Activated B cell treated with CpG ODN at 0.5 μM for 24 hours (primary cell): ENCODE measurements at regions not wholly inside any gene's neighbourhood (a gene's known extent, or its start where the extent isn't known, plus 50 kb on each side); places are given as distances from the start of the nearest gene placed in this dataset.

Source experiments
- ATAC-seq: fragments of 200-7000 bp; cut with Tn5 transposase; one replicate; pipeline ENCODE4 v1.10.0; 2021; ENCODE audit warnings: low read depth, mild to moderate bottlenecking, moderate library complexity
- CTCF ChIA-PET: fragments of 350-600 bp; sonication (Branson Sonifier 250); formaldehyde crosslinking; loops from one replicate; lab custom pipeline; 2021; ENCODE audit warnings: antibody characterized with exemption; lab: Charles Lee
- POLR2A ChIA-PET: fragments of 350-600 bp; sonication (Branson Sonifier 250); formaldehyde crosslinking; loops from one replicate; lab custom pipeline; 2021; ENCODE audit warnings: antibody characterized with exemption; lab: Charles Lee
- DNase-seq: peaks from one replicate; pipeline ENCODE4 v3.0.0; 2022
- H3K27ac Mint-ChIP-seq: one replicate; pipeline ENCODE4 v1.8.0; 2020; ENCODE audit warnings: mixed read lengths
- H3K27me3 Mint-ChIP-seq: one replicate; pipeline ENCODE4 v1.8.0; 2021; ENCODE audit warnings: mixed read lengths
- H3K36me3 Mint-ChIP-seq: one replicate; pipeline ENCODE4 v1.8.0; 2021; ENCODE audit warnings: low read depth, mixed read lengths
- H3K4me1 Mint-ChIP-seq: one replicate; pipeline ENCODE4 v1.8.0; 2021; ENCODE audit warnings: mixed read lengths
- H3K4me3 Mint-ChIP-seq: one replicate; pipeline ENCODE4 v1.8.0; 2020; ENCODE audit warnings: mild to moderate bottlenecking, mixed read lengths
- H3K9me3 Mint-ChIP-seq: one replicate; pipeline ENCODE4 v1.8.0; 2020; ENCODE audit warnings: mixed read lengths
- CTCF ChIP-seq: fragments of 200-600 bp; IDR thresholded peaks from one replicate; pipeline ENCODE4 v1.8.0; 2022; ENCODE audit warnings: antibody characterized with exemption, mild to moderate bottlenecking
- intact Hi-C: fragments of 100-400 bp; cut with micrococcal nuclease; formaldehyde crosslinking; loops from one replicate; pipeline ENCODE4 v1.15.1; 2024

- Mint-ChIP-seq H3K36me3 (no peaks in the 10 kb centered on the region), H3K4me1 (no peaks in the 10 kb centered on the region), H3K27me3 (no peaks in the 10 kb centered on the region), H3K27ac (no peak overlapping the region), H3K9me3 (no peaks in the 10 kb centered on the region), H3K4me3 (no peak overlapping the region)
- ATAC-seq (no peak), DNase-seq (no peak)
- ChIA-PET CTCF (no interaction called here), POLR2A (no interaction called here)
- no peak for TF ChIP-seq CTCF
- intact Hi-C loops = no loop called here
Observed at GRCh38 chr5:33319841-33320240, 120.9 kb upstream of the TARS1 start.

GRCh38 chr5:33321026-33321425 lies 119.7 kb upstream of the TARS1 start:
- ATAC-seq = no peak
- ChIA-PET CTCF (no interaction called here), POLR2A (no interaction called here)
- no peak for DNase-seq
- no peaks in the 10 kb centered on the region for H3K36me3 Mint-ChIP-seq
- H3K27ac Mint-ChIP-seq = no peak overlapping the region
- no peaks in the 10 kb centered on the region for H3K9me3 Mint-ChIP-seq
- intact Hi-C loops = no loop called here
- no peak for TF ChIP-seq CTCF
- no peaks in the 10 kb centered on the region for H3K27me3 Mint-ChIP-seq
- H3K4me1 Mint-ChIP-seq = no peaks in the 10 kb centered on the region
- no peak overlapping the region for H3K4me3 Mint-ChIP-seq

- Mint-ChIP-seq H3K4me3 (no peak overlapping the region), H3K36me3 (no peaks in the 10 kb centered on the region), H3K4me1 (no peaks in the 10 kb centered on the region), H3K9me3 (no peaks in the 10 kb centered on the region), H3K27me3 (peaks cover 2% of the 10 kb centered on the region), H3K27ac (no peak overlapping the region)
- ChIA-PET CTCF (no interaction called here), POLR2A (no interaction called here)
- TF ChIP-seq CTCF = no peak
- DNase-seq = no peak
- ATAC-seq = no peak
- intact Hi-C loops = no loop called here
Observed at GRCh38 chr5:33322632-33323031, 118.1 kb upstream of the TARS1 start.

GRCh38 chr5:33324667-33325307 lies 116.0 kb upstream of the TARS1 start:
- ATAC-seq = no peak
- intact Hi-C loops = no loop called here
- POLR2A ChIA-PET = no interaction called here

GRCh38 chr5:33328818-33329217 lies 111.9 kb upstream of the TARS1 start:
- H3K4me3 Mint-ChIP-seq = no peak overlapping the region
- H3K27ac Mint-ChIP-seq = no peak overlapping the region
- DNase-seq = no peak
- H3K27me3 Mint-ChIP-seq = peaks cover 4% of the 10 kb centered on the region
- H3K9me3 Mint-ChIP-seq = no peaks in the 10 kb centered on the region
- no peaks in the 10 kb centered on the region for H3K4me1 Mint-ChIP-seq
- CTCF ChIA-PET = no interaction called here
- intact Hi-C loops = no loop called here
- POLR2A ChIA-PET = no interaction called here
- H3K36me3 Mint-ChIP-seq = no peaks in the 10 kb centered on the region
- no peak for ATAC-seq
- TF ChIP-seq CTCF = no peak

More at GRCh38 chr5:33324667-33325307, 116.0 kb upstream of the TARS1 start:
- no peaks in the 10 kb centered on the region for H3K36me3 Mint-ChIP-seq
- H3K4me1 Mint-ChIP-seq = no peaks in the 10 kb centered on the region
- peaks cover 2% of the 10 kb centered on the region for H3K27me3 Mint-ChIP-seq
- CTCF ChIA-PET = no interaction called here
- no peak overlapping the region for H3K27ac Mint-ChIP-seq
- no peak for TF ChIP-seq CTCF
- DNase-seq = no peak
- no peak overlapping the region for H3K4me3 Mint-ChIP-seq
- no peaks in the 10 kb centered on the region for H3K9me3 Mint-ChIP-seq
